NCI-H69 (cell line): ENCODE measurements at regions not wholly inside any gene's neighbourhood (a gene's known extent, or its start where the extent isn't known, plus 50 kb on each side); places are given as distances from the start of the nearest gene placed in this dataset.
A peak's percentile ranks its signal among the peaks of the same experiment; 100 is the strongest.
"Not testable (repeated sequence)": the region's sequence is repeated elsewhere in the genome, so short reads cannot be mapped to it uniquely, and the experiment has no call there.

ENCODE experiments used
- DNase-seq: peaks from one replicate; lab custom pipeline; 2025; lab: John Stamatoyannopoulos, UW

GRCh38 chr12:104906695-104907094 is 51.4 kb downstream of the SLC41A2 start:
- no peak for DNase-seq

- not testable (repeated sequence) for DNase-seq
Measured at GRCh38 chr12:104905446-104905845, 52.6 kb downstream of the SLC41A2 start.

GRCh38 chr12:104903648-104904423 is 54.3 kb downstream of the SLC41A2 start:
- no peak for DNase-seq

- DNase-seq: peak; percentile 7
Measured at GRCh38 chr12:104902125-104902524, 56.0 kb downstream of the SLC41A2 start.

- DNase-seq: no peak
Measured at GRCh38 chr12:104896710-104897109, 61.4 kb downstream of the SLC41A2 start.

GRCh38 chr12:104896146-104896545 is 61.9 kb downstream of the SLC41A2 start:
- peak; percentile 7 for DNase-seq

- DNase-seq: no peak
Measured at GRCh38 chr12:104895415-104895814, 62.7 kb downstream of the SLC41A2 start.

GRCh38 chr12:104890476-104891096 is 67.5 kb downstream of the SLC41A2 start:
- no peak for DNase-seq

GRCh38 chr12:104889735-104890134 is 68.4 kb downstream of the SLC41A2 start:
- DNase-seq: no peak

GRCh38 chr12:104888892-104889291 is 69.2 kb downstream of the SLC41A2 start:
- peak; percentile 44 for DNase-seq

- DNase-seq: no peak
Measured at GRCh38 chr12:104888481-104888880, 69.6 kb downstream of the SLC41A2 start.

- peak; percentile 20 for DNase-seq
Measured at GRCh38 chr12:104887452-104887851, 70.6 kb downstream of the SLC41A2 start.

GRCh38 chr12:104886418-104887401 is 71.4 kb downstream of the SLC41A2 start:
- DNase-seq: peak; percentile 88

GRCh38 chr12:104878858-104879257 is 79.2 kb downstream of the SLC41A2 start:
- not testable (repeated sequence) for DNase-seq

GRCh38 chr12:104877103-104877705 is 80.9 kb downstream of the SLC41A2 start:
- DNase-seq: no peak

- DNase-seq: no peak
Measured at GRCh38 chr12:104873374-104873773, 84.7 kb downstream of the SLC41A2 start.

- peak; percentile 58 for DNase-seq
Measured at GRCh38 chr12:104870797-104871196, 87.3 kb downstream of the SLC41A2 start.

- no peak for DNase-seq
Measured at GRCh38 chr12:104866291-104866690, 91.8 kb downstream of the SLC41A2 start.

- no peak for DNase-seq
Measured at GRCh38 chr12:104865080-104865479, 93.0 kb downstream of the SLC41A2 start.

GRCh38 chr12:104864668-104865067 is 93.4 kb downstream of the SLC41A2 start:
- DNase-seq: no peak

GRCh38 chr12:104863296-104863948 is 94.7 kb downstream of the SLC41A2 start:
- DNase-seq: no peak
